OCI-LY1 (cell line): ENCODE measurements at regions not wholly inside any gene's neighbourhood (a gene's known extent, or its start where the extent isn't known, plus 50 kb on each side); places are given as distances from the start of the nearest gene placed in this dataset.

Experiments
- H2AFZ ChIP-seq: fragments of 200-600 bp; sonication (generic), shearing (Covaris generic); 2 replicates; pipeline ENCODE4 v1.6.0; 2014; ENCODE audit warnings: antibody characterized with exemption, mild to moderate bottlenecking, low read length
- H3F3A ChIP-seq: fragments of 200-600 bp; sonication (generic), shearing (Covaris generic); 2 replicates; pipeline ENCODE4 v1.6.0; 2014; ENCODE audit warnings: mild to moderate bottlenecking, antibody characterized with exemption, low read length, moderate library complexity; ENCODE audit not compliant: insufficient read depth
- H3K27ac ChIP-seq: fragments of 200-600 bp; sonication (generic); 2 replicates; pipeline ENCODE4 v1.5.1; 2014; ENCODE audit warnings: low read length, mixed run types, mild to moderate bottlenecking, low read depth; ENCODE audit not compliant: poor library complexity, severe bottlenecking
- H3K27me3 ChIP-seq: fragments of 200-600 bp; sonication (generic); 2 replicates; pipeline ENCODE4 v1.6.0; 2014; ENCODE audit warnings: antibody characterized with exemption, mild to moderate bottlenecking, low read length, moderate library complexity; ENCODE audit not compliant: insufficient read depth
- H3K36me3 ChIP-seq: fragments of 200-600 bp; sonication (generic); 2 replicates; pipeline ENCODE4 v1.6.1; 2014; ENCODE audit warnings: mild to moderate bottlenecking, antibody characterized with exemption, low read length, moderate library complexity, mixed read lengths; ENCODE audit not compliant: insufficient read depth
- H3K4me1 ChIP-seq: fragments of 200-600 bp; sonication (generic); 2 replicates; pipeline ENCODE4 v1.5.1; 2014; ENCODE audit warnings: mild to moderate bottlenecking, low read length, moderate library complexity; ENCODE audit not compliant: insufficient read depth, severe bottlenecking
- H3K4me2 ChIP-seq: fragments of 200-600 bp; sonication (generic), shearing (Covaris generic); 2 replicates; pipeline ENCODE4 v1.6.1; 2014; ENCODE audit warnings: low read length
- H3K4me3 ChIP-seq: fragments of 200-600 bp; sonication (generic); 2 replicates; pipeline ENCODE4 v1.5.1; 2014; ENCODE audit warnings: low read length, low read depth, mild to moderate bottlenecking, mixed read lengths; ENCODE audit not compliant: poor library complexity, severe bottlenecking
- H3K79me2 ChIP-seq: fragments of 200-600 bp; shearing (Covaris generic); 2 replicates; pipeline ENCODE4 v1.6.1; 2016; ENCODE audit warnings: mixed run types, low read length, mixed read lengths; ENCODE audit not compliant: insufficient read depth
- H3K9ac ChIP-seq: fragments of 200-600 bp; sonication (generic), shearing (Covaris generic); 2 replicates; pipeline ENCODE4 v1.6.1; 2014; ENCODE audit warnings: mild to moderate bottlenecking, low read length, mixed read lengths
- H3K9me2 ChIP-seq: fragments of 200-600 bp; sonication (generic), shearing (Covaris generic); 2 replicates; pipeline ENCODE4 v1.6.1; 2014; ENCODE audit warnings: low read depth, mild to moderate bottlenecking, low read length, mixed read lengths
- H3K9me3 ChIP-seq: fragments of 200-600 bp; shearing (Covaris generic); 2 replicates; pipeline ENCODE4 v1.6.1; 2014; ENCODE audit warnings: low read length, mixed read lengths
- H4K20me1 ChIP-seq: fragments of 200-600 bp; sonication (generic), shearing (Covaris generic); 2 replicates; pipeline ENCODE4 v1.6.0; 2016; ENCODE audit warnings: mild to moderate bottlenecking, low read length; ENCODE audit not compliant: insufficient read depth
- CTCF ChIP-seq: fragments of 200-600 bp; sonication (generic), shearing (Covaris generic); IDR thresholded peaks from 2 replicates; pipeline ENCODE4 v1.5.1; 2017; ENCODE audit warnings: mild to moderate bottlenecking, antibody characterized with exemption, low read length, moderate library complexity, mixed read lengths
- EZH2 ChIP-seq: fragments of 200-600 bp; sonication (generic), shearing (Covaris generic); IDR thresholded peaks from 2 replicates; pipeline ENCODE4 v1.8.0; 2017; ENCODE audit warnings: borderline replicate concordance, mixed run types, mild to moderate bottlenecking, antibody characterized with exemption, low read length, moderate library complexity, mixed read lengths

- TF ChIP-seq EZH2 (no peak), CTCF (no peak)
- H3K4me3 ChIP-seq = no peak overlapping the region
- H3K27ac ChIP-seq = no peak overlapping the region
- H3F3A ChIP-seq = no peaks in the 10 kb centered on the region
- H3K9ac ChIP-seq = no peak overlapping the region
- no peaks in the 10 kb centered on the region for H3K36me3 ChIP-seq
- H3K27me3 ChIP-seq = no peaks in the 10 kb centered on the region
- H3K4me2 ChIP-seq = no peak overlapping the region
- H2AFZ ChIP-seq = no peak overlapping the region
- no peaks in the 10 kb centered on the region for H3K9me3 ChIP-seq
- no peaks in the 10 kb centered on the region for H3K79me2 ChIP-seq
- no peaks in the 10 kb centered on the region for H3K9me2 ChIP-seq
- H4K20me1 ChIP-seq = no peaks in the 10 kb centered on the region
- H3K4me1 ChIP-seq = no peaks in the 10 kb centered on the region
Measured at GRCh38 chr16:59224401-59224800, 490.3 kb upstream of the GOT2 start.

GRCh38 chr16:59220011-59220410, 485.9 kb upstream of the GOT2 start:
- H3K27ac ChIP-seq = no peak overlapping the region
- TF ChIP-seq CTCF (no peak), EZH2 (no peak)
- no peak overlapping the region for H2AFZ ChIP-seq
- no peak overlapping the region for H3K4me2 ChIP-seq
- H3F3A ChIP-seq = no peaks in the 10 kb centered on the region
- no peak overlapping the region for H3K4me3 ChIP-seq
- no peaks in the 10 kb centered on the region for H3K9me2 ChIP-seq
- no peaks in the 10 kb centered on the region for H3K27me3 ChIP-seq
- H3K79me2 ChIP-seq = no peaks in the 10 kb centered on the region
- H3K36me3 ChIP-seq = no peaks in the 10 kb centered on the region
- no peaks in the 10 kb centered on the region for H3K9me3 ChIP-seq
- H4K20me1 ChIP-seq = no peaks in the 10 kb centered on the region
- no peaks in the 10 kb centered on the region for H3K4me1 ChIP-seq
- no peak overlapping the region for H3K9ac ChIP-seq

- no peak overlapping the region for H3K4me3 ChIP-seq
- no peaks in the 10 kb centered on the region for H3F3A ChIP-seq
- no peak overlapping the region for H3K4me2 ChIP-seq
- H3K9me3 ChIP-seq = no peaks in the 10 kb centered on the region
- no peak overlapping the region for H3K27ac ChIP-seq
- H2AFZ ChIP-seq = no peak overlapping the region
- no peaks in the 10 kb centered on the region for H3K79me2 ChIP-seq
- no peak for TF ChIP-seq EZH2
- TF ChIP-seq CTCF = no peak
- no peaks in the 10 kb centered on the region for H3K9me2 ChIP-seq
- no peaks in the 10 kb centered on the region for H3K4me1 ChIP-seq
- H3K27me3 ChIP-seq = no peaks in the 10 kb centered on the region
- no peaks in the 10 kb centered on the region for H3K36me3 ChIP-seq
- H4K20me1 ChIP-seq = no peaks in the 10 kb centered on the region
- H3K9ac ChIP-seq = no peak overlapping the region
Measured at GRCh38 chr16:59216291-59216690, 482.2 kb upstream of the GOT2 start.
